PC-3 (cell line): ENCODE measurements at regions not wholly inside any gene's neighbourhood (a gene's known extent, or its start where the extent isn't known, plus 50 kb on each side); places are given as distances from the start of the nearest gene placed in this dataset.

Source experiments
- ATAC-seq: fragments of 200-7000 bp; cut with Tn5 transposase; 2 replicates; pipeline ENCODE4 v1.9.1; 2020; ENCODE audit warnings: mild to moderate bottlenecking, moderate library complexity
- BruUV-seq: library from RNA; stranded (reverse); fragments of 400-500 nt; replicated peaks from 2 replicates; lab custom pipeline; 2021; lab: Mats Ljungman, UMichigan
- CTCF ChIA-PET: fragments of 300-600 bp; sonication (Branson Sonifier 250); formaldehyde crosslinking; loops from one replicate; lab custom pipeline; 2022; ENCODE audit warnings: antibody characterized with exemption; lab: Charles Lee
- POLR2A ChIA-PET: fragments of 300-600 bp; sonication (Branson Sonifier 250); formaldehyde crosslinking; loops from one replicate; lab custom pipeline; 2022; ENCODE audit warnings: antibody characterized with exemption; ENCODE audit not compliant: unreplicated experiment; lab: Charles Lee
- DNase-seq: peaks from one replicate; pipeline ENCODE4 v3.0.0-alpha.2; 2015
- H2AFZ ChIP-seq: fragments of 300-600 bp; sonication (generic); 2 replicates; pipeline ENCODE4 v1.6.0; 2016; ENCODE audit warnings: antibody characterized with exemption, low read length
- H3F3A ChIP-seq: fragments of 300-600 bp; sonication (generic); one replicate; pipeline ENCODE4 v1.6.0; 2017; ENCODE audit warnings: antibody characterized with exemption, low read length, control low read depth, mild to moderate bottlenecking; ENCODE audit not compliant: unreplicated experiment
- H3K27ac ChIP-seq: fragments of 300-600 bp; sonication (generic); 2 replicates; pipeline ENCODE4 v1.5.1; 2016; ENCODE audit warnings: mild to moderate bottlenecking, low read length
- H3K27me3 ChIP-seq: fragments of 300-600 bp; sonication (generic); 2 replicates; pipeline ENCODE4 v1.6.1; 2016; ENCODE audit warnings: low read length, mixed read lengths
- H3K36me3 ChIP-seq: fragments of 300-600 bp; sonication (generic); 2 replicates; pipeline ENCODE4 v1.6.1; 2016; ENCODE audit warnings: low read depth, mixed run types, low read length, mixed read lengths
- H3K4me1 ChIP-seq: fragments of 300-600 bp; sonication (generic); 2 replicates; pipeline ENCODE4 v1.5.1; 2016; ENCODE audit warnings: low read length; ENCODE audit not compliant: insufficient read depth
- H3K4me2 ChIP-seq: fragments of 300-600 bp; sonication (generic); 2 replicates; pipeline ENCODE4 v1.6.0; 2016; ENCODE audit warnings: low read length
- H3K4me3 ChIP-seq: fragments of 300-600 bp; sonication (generic); 2 replicates; pipeline ENCODE4 v1.5.1; 2016; ENCODE audit warnings: mild to moderate bottlenecking, low read length, mixed read lengths
- H3K79me2 ChIP-seq: fragments of 300-600 bp; sonication (generic); 2 replicates; pipeline ENCODE4 v1.6.1; 2017; ENCODE audit warnings: low read length, mixed read lengths
- H3K9ac ChIP-seq: fragments of 300-600 bp; sonication (generic); 2 replicates; pipeline ENCODE4 v1.6.0; 2016; ENCODE audit warnings: mild to moderate bottlenecking, low read length
- H3K9me2 ChIP-seq: fragments of 300-600 bp; sonication (generic); replicated peaks from 2 replicates; pipeline ENCODE4 v1.6.1; 2016; ENCODE audit warnings: mixed run types, low read length, mixed read lengths
- H3K9me3 ChIP-seq: fragments of 300-600 bp; sonication (generic); 2 replicates; pipeline ENCODE4 v1.6.1; 2016; ENCODE audit warnings: low read length, mixed read lengths
- H4K20me1 ChIP-seq: fragments of 300-600 bp; sonication (generic); 2 replicates; pipeline ENCODE4 v1.6.1; 2016; ENCODE audit warnings: low read length, mixed read lengths
- EZH2 ChIP-seq: fragments of 300-600 bp; sonication (generic); IDR thresholded peaks from one replicate; pipeline ENCODE4 v1.6.1; 2017; ENCODE audit warnings: antibody characterized with exemption, mild to moderate bottlenecking, low read length; ENCODE audit not compliant: unreplicated experiment
- EZH2phosphoT487 ChIP-seq: fragments of 300-600 bp; sonication (generic); IDR thresholded peaks from 2 replicates; pipeline ENCODE4 v1.6.1; 2018; ENCODE audit warnings: mild to moderate bottlenecking, antibody characterized with exemption, low read length, borderline replicate concordance
- intact Hi-C: fragments of 100-400 bp; cut with micrococcal nuclease; formaldehyde crosslinking; loops from 2 replicates; pipeline ENCODE4 v1.9.0; 2023
- TF ChIP-seq, protein P1 (sequence below): fragments of 300-600 bp; sonication (generic); conservative IDR thresholded peaks from 2 replicates; pipeline ENCODE4 v1.5.1; 2017; ENCODE audit warnings: antibody characterized with exemption, low read depth, mild to moderate bottlenecking, low read length

DNA sequence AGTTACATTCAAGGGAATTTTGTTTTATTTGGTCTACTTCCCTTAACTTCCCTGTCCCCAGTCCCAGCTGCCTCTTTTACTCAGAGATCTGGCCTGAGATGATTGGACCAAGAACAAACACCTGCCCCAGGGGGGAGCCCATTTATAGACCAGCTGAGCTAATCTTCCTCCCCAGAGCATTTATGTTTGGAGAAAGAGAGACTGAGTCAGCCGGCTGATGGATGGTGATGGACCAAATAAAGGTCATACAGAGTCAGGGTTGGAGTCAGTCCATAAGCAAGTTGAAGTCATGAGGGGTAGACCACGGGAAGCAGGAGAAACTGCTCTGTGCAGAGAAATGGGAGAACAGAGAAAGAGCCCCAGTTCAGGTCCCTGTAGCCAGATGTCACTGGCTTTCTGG lies 77.7 kb downstream of the TMEM174 start:
- DNase-seq: no peak
- CTCF ChIA-PET: no interaction called here
- intact Hi-C loops: no loop called here

DNA sequence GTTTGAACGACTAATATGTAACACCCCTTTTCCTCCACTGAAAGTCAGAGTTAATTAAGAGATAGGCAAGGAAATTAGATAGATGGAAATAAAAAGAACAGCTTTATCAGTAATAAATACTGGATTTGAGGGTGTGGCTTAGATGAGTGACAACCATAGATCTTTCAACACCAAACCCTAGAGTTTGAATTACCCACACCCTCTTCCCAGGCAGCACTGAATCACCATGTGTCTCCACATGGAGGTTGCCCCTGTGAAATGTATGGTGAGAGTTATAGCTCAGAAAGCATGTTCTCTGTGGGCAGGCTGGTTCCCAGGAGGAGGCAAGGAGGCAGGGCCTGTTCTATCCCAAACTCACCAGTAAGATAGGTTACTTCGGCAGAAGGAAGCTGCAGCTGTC lies 69.7 kb downstream of the TMEM174 start:
- H4K20me1 ChIP-seq: no peaks in the 10 kb centered on the region
- no peaks in the 10 kb centered on the region for H3K9me3 ChIP-seq
- ChIA-PET CTCF (no interaction called here), POLR2A (no interaction called here)
- no peaks in the 10 kb centered on the region for H3F3A ChIP-seq
- no peak overlapping the region for H3K4me3 ChIP-seq
- H3K79me2 ChIP-seq: no peaks in the 10 kb centered on the region
- TF ChIP-seq EZH2 (no peak), EZH2phosphoT487 (no peak)
- TF ChIP-seq, protein P1, sequence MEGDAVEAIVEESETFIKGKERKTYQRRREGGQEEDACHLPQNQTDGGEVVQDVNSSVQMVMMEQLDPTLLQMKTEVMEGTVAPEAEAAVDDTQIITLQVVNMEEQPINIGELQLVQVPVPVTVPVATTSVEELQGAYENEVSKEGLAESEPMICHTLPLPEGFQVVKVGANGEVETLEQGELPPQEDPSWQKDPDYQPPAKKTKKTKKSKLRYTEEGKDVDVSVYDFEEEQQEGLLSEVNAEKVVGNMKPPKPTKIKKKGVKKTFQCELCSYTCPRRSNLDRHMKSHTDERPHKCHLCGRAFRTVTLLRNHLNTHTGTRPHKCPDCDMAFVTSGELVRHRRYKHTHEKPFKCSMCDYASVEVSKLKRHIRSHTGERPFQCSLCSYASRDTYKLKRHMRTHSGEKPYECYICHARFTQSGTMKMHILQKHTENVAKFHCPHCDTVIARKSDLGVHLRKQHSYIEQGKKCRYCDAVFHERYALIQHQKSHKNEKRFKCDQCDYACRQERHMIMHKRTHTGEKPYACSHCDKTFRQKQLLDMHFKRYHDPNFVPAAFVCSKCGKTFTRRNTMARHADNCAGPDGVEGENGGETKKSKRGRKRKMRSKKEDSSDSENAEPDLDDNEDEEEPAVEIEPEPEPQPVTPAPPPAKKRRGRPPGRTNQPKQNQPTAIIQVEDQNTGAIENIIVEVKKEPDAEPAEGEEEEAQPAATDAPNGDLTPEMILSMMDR: no peak
- no peak overlapping the region for H3K4me2 ChIP-seq
- H3K4me1 ChIP-seq: no peaks in the 10 kb centered on the region
- DNase-seq: peak; percentile 7
- H3K27me3 ChIP-seq: no peaks in the 10 kb centered on the region
- no peak for ATAC-seq
- H3K27ac ChIP-seq: no peak overlapping the region
- BruUV-seq: no TSS peak
- no peaks in the 10 kb centered on the region for H3K36me3 ChIP-seq
- no peaks in the 10 kb centered on the region for H3K9me2 ChIP-seq
- no peak overlapping the region for H3K9ac ChIP-seq
- intact Hi-C loops: no loop called here
- H2AFZ ChIP-seq: no peak overlapping the region

More for the DNA sequence above, 77.7 kb downstream of the TMEM174 start:
- no peaks in the 10 kb centered on the region for H4K20me1 ChIP-seq
- BruUV-seq: no TSS peak
- no peak overlapping the region for H3K4me2 ChIP-seq
- no peaks in the 10 kb centered on the region for H3K27me3 ChIP-seq
- H3K4me1 ChIP-seq: no peaks in the 10 kb centered on the region
- POLR2A ChIA-PET: no interaction called here
- H3K9ac ChIP-seq: no peak overlapping the region
- no peak overlapping the region for H3K4me3 ChIP-seq
- no peak overlapping the region for H3K27ac ChIP-seq
- ATAC-seq: no peak
- no peaks in the 10 kb centered on the region for H3K9me3 ChIP-seq
- H2AFZ ChIP-seq: no peak overlapping the region
- no peaks in the 10 kb centered on the region for H3K79me2 ChIP-seq
- TF ChIP-seq, protein P1: no peak
- no peak for TF ChIP-seq EZH2
- H3F3A ChIP-seq: no peaks in the 10 kb centered on the region
- H3K36me3 ChIP-seq: no peaks in the 10 kb centered on the region
- no peaks in the 10 kb centered on the region for H3K9me2 ChIP-seq

DNA sequence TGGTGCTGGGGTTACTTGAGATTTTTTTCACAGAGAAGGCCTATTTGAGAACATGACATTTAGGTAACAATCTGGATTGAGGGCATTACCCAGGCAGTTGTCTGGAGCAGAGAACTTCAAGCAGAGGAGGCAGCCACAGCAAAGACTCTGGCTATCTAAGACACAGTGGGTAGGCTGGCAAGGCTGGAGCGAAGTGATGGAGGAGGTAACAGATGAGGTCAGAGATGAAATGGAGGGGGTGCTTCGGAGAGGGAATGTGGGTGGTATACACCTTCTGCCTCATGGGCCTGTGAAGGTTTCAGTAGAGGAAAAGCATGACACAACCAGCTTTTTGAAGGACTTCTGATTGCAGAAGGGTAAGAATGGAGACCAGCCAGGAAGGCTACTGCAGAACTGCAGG lies 65.9 kb downstream of the TMEM174 start:
- BruUV-seq: no TSS peak
- no peaks in the 10 kb centered on the region for H3K27me3 ChIP-seq
- POLR2A ChIA-PET: no interaction called here

More for the DNA sequence above, 65.9 kb downstream of the TMEM174 start:
- Histone ChIP-seq H3F3A (no peaks in the 10 kb centered on the region), H3K9me3 (no peaks in the 10 kb centered on the region), H3K4me1 (no peaks in the 10 kb centered on the region), H3K9ac (no peak overlapping the region), H3K79me2 (no peaks in the 10 kb centered on the region), H4K20me1 (no peaks in the 10 kb centered on the region), H3K9me2 (no peaks in the 10 kb centered on the region), H3K4me3 (no peak overlapping the region), H3K36me3 (no peaks in the 10 kb centered on the region), H3K27ac (no peak overlapping the region), H3K4me2 (no peak overlapping the region), H2AFZ (no peak overlapping the region)
- no peak for TF ChIP-seq EZH2phosphoT487
- TF ChIP-seq EZH2: no peak
- TF ChIP-seq, protein P1: no peak
- intact Hi-C loops: no loop called here
- CTCF ChIA-PET: no interaction called here
- ATAC-seq: no peak
- DNase-seq: no peak
